ENCODE measurements at regions not wholly inside any gene's neighbourhood (a gene's known extent, or its start where the extent isn't known, plus 50 kb on each side); places are given as distances from the start of the nearest gene placed in this dataset.

GRCh38 chr9:3059781-3060468 is 216.0 kb upstream of the PUM3 start:
- no peak for TF ChIP-seq CTCF (IDR thresholded peaks at IDR 0.05)
- no peak for TF ChIP-seq POLR2A (IDR thresholded peaks at IDR 0.05)

Data from testis (tissue), 2 donors.